ENCODE measurements at regions not wholly inside any gene's neighbourhood (a gene's known extent, or its start where the extent isn't known, plus 50 kb on each side); places are given as distances from the start of the nearest gene placed in this dataset.

DNA sequence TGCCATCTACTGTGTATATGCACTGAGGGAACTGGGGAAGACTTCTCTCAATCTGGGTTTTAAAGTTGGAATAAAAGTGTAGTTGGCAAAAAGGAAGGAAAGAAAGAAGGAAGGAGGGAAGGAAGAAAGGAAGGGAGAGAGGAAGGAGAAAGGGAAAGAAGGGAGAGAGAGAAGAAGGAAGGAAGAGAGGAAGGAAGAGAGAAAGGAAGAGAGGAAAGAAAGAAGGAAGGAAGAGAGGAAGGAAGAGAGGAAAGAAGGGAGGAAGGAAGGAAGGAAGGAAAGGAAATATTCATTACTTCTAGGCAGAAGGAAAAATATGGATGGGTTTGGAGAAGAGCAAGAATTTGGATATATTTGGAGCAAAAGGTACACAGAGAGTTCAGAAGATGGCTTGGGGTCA is 343.6 kb upstream of the AUTS2 start:
- TF ChIP-seq, protein P1, sequence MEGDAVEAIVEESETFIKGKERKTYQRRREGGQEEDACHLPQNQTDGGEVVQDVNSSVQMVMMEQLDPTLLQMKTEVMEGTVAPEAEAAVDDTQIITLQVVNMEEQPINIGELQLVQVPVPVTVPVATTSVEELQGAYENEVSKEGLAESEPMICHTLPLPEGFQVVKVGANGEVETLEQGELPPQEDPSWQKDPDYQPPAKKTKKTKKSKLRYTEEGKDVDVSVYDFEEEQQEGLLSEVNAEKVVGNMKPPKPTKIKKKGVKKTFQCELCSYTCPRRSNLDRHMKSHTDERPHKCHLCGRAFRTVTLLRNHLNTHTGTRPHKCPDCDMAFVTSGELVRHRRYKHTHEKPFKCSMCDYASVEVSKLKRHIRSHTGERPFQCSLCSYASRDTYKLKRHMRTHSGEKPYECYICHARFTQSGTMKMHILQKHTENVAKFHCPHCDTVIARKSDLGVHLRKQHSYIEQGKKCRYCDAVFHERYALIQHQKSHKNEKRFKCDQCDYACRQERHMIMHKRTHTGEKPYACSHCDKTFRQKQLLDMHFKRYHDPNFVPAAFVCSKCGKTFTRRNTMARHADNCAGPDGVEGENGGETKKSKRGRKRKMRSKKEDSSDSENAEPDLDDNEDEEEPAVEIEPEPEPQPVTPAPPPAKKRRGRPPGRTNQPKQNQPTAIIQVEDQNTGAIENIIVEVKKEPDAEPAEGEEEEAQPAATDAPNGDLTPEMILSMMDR (IDR thresholded peaks at IDR 0.05) = no peak
- TF ChIP-seq POLR2A (IDR thresholded peaks at IDR 0.05) (no peak), POLR2AphosphoS5 (IDR thresholded peaks at IDR 0.05) (no peak)
